ENCODE measurements at regions not wholly inside any gene's neighbourhood (a gene's known extent, or its start where the extent isn't known, plus 50 kb on each side); places are given as distances from the start of the nearest gene placed in this dataset.
"Not testable (repeated sequence)": the region's sequence is repeated elsewhere in the genome, so short reads cannot be mapped to it uniquely, and the experiment has no call there.

DNA sequence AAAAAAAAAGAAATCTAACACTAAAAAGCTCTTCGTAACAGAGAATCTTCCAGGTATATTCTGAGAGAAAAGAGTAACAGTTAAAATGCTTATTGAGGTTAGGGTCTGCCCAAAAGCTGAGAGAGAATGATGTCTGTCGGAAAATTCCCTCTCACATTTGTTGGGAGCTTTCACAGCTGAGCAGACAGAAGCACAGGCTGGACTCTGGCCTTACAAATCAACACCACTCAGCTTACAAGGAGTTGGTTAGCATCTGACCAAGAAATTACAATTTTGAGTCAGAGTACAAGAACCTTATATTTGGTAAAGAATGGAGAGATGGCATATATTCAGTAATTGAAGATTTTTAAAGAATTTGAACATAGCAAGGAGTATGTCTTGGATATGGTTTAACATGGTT lies 1561.0 kb upstream of the RAG2 start:
- ATAC-seq (no peak), DNase-seq (ENCODE audit: missing footprints) (no peak)
- intact Hi-C loops (cut with DNase I): no loop called here

DNA sequence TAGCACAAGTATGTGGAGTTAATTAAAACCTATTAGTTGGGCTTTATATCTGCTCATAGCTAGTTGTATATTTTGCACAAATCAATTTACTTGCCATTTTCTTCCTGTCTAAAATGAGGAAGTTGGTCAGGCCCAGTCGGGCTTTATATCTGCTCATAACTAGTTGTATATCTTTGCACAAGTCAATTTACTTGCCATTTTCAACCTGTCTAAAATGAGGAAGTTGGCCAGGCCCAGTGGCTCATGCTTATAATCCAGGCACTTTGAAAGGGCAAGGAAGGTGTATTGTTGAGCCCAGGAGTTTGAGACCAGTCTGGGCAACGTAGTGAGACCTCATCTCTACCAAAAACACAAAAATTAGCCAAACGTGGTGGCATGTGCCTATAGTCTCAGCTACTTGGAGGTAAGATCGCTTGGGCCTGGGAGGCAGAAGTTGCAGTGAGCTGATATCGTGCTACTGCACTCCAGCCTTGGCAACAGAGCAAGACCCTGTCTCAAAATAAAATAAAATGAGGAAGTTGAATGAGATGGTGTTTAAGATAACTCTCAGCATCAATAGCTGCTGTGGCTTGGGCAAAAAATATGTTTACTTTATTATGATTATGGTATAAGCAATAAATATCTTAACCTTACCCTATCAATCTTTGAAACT lies 1558.6 kb upstream of the RAG2 start:
- intact Hi-C loops (cut with DNase I): no loop called here
- no peak for ATAC-seq
- no peak for DNase-seq (ENCODE audit: missing footprints)

DNA sequence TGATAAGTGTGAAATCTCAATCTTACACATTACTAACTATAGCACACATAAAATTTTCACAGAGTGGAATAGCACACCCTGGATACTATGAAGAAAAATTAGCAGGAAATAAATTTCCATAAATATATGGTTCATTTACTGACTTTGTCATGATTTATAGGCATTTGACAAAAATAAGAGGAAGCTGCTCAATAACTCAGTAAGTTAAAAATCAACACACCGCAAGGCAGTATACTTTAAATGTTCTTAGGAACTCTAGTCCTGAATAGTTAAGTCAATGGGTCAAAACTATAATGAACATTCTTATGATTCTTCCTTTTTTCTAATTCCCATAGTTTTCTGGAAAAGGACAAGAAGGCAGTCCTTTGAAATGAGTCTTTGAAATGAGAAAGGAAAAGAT lies 1557.8 kb upstream of the RAG2 start:
- ATAC-seq: no peak
- intact Hi-C loops (cut with DNase I): no loop called here
- no peak for DNase-seq (ENCODE audit: missing footprints)

DNA sequence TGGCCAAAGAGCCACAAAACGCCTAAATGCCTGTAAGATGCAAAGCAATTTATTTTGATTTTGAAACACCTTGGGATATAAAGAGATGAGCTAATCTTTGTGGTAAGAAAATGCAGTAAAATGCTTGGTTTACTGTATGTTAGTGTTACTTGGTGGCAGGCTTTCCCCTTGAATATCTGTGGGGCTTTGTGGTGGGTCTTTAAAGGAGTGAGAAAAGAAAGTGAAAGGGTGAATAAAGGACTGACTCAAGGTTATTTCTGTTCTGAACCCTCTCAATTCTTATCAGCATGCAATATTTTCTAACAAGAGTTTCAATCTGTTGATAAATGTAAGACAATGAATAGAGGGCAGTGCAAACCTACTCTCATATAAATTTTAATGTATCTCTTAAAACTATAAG lies 1555.9 kb upstream of the RAG2 start:
- no peak for DNase-seq (ENCODE audit: missing footprints)

DNA sequence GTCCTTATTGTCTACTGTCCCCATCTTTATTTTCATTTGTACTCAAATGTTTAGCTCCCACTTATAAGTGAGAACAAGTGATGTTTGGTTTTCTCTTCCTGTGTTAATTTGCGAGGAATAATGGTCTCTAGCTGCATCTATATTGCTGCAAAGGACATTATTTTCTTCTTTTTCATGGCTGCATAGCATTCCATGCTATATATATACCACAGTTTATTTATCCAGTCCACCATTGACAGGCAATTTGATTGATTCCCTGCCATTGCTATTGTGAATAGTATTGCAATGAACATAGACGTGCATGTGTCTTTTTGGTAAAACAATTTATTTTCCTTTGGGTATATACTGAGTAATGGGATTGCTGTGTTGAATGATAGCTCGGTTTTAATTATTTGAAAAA lies 1545.8 kb upstream of the RAG2 start:
- ATAC-seq (no peak), DNase-seq (ENCODE audit: missing footprints) (no peak)
- intact Hi-C loops (cut with DNase I): no loop called here

More for the DNA sequence above, 1555.9 kb upstream of the RAG2 start:
- intact Hi-C loops (cut with DNase I): no loop called here
- no peak for ATAC-seq

DNA sequence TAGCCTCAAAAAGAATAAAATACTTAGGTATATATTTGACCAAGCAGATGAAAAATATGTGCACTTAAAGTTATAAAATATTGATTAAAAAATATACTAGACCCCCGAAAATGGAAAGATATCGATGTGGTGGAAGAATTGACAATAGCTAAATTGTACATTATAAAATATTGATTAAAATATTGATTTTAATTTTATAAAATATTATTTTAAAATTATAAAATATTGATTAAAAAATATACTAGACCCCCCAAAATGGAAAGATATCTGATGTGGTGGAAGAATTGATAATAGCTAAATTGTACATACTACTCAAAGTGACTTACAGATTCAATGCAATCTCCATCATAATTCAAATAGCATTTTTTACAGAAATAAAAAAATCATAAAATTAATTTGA lies 1540.9 kb upstream of the RAG2 start:
- no peak for DNase-seq (ENCODE audit: missing footprints)
- intact Hi-C loops (cut with DNase I): no loop called here
- no peak for ATAC-seq

DNA sequence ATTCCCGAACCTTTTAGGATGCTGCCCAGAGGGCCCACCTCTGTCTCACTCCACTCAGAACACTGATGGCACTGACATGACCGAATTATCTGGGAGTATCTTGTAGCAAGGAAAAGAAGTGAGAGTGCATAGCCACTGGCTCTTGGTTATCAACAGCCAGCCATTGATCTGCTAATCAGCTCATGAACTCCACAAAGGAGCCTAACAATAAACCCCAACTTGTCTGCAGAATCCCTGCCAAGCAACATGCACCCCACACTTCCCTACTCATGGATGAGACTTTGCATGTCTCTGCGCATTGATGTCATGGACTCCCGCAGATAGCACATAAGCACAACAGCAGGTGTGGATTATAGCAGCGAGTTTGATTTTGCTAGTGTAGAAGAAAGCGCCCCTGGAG lies 1538.9 kb upstream of the RAG2 start:
- intact Hi-C loops (cut with DNase I): no loop called here
- no peak for ATAC-seq
- DNase-seq (ENCODE audit: missing footprints): no peak

DNA sequence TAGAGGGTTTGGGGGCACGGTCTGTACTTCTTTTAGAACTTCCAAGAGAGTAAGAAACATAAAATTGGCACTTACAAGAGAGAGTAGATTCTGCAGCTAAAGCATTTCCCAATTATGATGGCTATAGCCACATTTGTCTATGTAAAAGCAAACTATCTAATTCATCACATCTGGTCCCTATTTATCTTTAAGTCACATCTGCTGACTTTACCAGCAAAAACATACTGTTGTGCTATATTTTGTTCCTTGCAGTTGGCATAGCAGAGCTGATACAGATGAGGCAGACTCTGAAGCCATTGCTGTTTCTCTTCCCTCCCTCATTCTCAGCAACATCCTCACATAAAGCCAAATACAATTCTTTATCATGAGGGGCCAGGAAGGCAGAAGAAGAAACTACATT lies 1533.5 kb upstream of the RAG2 start:
- DNase-seq (ENCODE audit: missing footprints) (no peak), ATAC-seq (no peak)
- intact Hi-C loops (cut with DNase I): no loop called here

DNA sequence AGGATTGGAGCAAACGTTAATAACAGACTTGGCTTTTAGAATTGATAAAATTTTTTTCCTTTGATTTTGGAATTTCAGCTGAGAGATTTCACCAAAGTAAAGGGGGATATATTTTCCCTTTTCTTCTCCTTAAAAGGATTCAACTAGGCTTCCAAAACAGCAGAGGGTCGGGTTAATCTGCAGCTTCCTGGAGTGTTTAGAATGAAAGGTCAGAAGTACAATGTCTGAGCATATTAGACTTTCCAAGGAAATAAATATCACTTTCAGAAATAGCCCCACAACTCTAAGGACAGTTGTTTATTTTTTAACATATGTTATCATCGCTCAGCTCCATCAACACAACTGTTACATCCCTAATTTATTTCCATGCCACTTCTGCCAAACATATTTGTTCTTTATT lies 1532.9 kb upstream of the RAG2 start:
- intact Hi-C loops (cut with DNase I): no loop called here
- no peak for ATAC-seq
- DNase-seq (ENCODE audit: missing footprints): no peak

DNA sequence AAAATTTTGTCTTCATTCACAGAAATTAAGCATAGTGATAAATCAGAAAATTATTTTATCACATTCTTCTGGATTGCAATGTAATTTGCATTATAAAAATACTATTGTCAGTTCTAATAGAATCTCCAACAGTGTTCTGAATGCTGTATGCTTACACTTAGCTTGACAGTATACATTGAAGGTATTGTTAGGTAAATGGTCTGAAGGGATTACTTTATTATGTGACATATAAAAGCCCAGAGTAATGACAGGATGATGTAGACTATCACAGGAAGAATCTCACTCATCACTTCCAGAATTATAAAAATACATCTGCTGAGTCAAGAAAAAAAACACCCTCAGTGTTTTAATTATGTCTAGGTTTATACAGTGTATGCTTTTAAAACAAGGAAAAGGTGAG lies 1532.5 kb upstream of the RAG2 start:
- intact Hi-C loops (cut with DNase I): no loop called here
- DNase-seq (ENCODE audit: missing footprints): no peak
- ATAC-seq: no peak

DNA sequence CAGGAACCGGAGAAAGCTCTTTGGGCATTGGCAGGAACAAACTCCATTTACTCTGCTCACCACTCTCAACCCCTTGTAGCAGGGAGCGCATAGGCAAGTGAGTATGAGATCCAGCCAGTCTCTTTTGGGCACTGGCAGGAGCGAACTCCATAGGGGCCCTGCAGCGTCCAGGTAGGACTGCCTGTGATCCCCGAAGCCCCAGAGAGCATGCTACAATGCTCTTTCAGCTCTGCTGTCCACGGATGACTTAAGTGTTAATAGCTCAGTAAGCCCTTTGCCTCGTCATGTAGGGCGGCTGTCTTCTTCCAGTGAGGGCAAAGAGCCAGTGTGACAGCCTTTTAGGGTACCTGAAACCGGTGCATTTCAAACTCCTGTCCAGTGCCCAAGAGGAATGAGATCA lies 1525.6 kb upstream of the RAG2 start:
- DNase-seq (ENCODE audit: missing footprints): no peak
- ATAC-seq: no peak
- intact Hi-C loops (cut with DNase I): no loop called here

DNA sequence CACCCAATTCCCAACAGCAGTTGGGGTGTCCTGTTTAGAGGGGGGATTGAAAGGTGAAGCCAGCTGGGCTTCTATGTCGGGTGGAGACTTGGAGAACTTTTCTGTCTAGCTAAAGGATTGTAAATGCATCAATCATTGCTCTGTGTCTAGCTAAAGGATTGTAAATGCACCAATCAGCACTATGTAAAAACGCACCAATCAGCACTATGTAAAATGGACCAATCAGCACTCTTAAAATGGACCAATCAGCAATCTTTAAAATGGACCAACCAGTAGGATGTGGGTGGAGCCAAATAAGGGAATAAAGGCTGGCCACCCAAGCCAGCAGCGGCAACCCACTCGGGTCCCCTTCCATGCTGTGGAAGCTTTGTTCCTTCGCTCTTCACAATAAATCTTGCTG lies 1518.6 kb upstream of the RAG2 start:
- ATAC-seq; intact Hi-C loops (cut with DNase I); DNase-seq (ENCODE audit: missing footprints): not testable (repeated sequence)

DNA sequence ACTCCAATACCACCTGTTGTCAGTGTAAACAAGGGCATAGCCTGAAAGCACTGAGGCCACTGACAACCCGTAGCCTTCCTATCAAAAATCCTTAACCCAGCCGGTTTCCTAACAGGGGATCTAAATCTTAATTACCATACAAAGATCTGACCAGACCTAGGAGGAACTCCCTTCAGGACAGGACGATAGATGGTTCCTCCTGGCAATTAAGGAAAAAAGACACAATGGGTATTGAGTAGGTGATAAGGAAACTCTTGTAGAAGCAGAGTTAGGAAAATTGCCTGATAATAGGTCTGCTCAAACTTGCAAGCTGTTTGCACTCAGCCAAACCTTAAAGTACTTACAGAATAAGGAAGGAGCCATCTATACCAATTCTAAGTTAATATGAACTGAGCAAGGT lies 1517.3 kb upstream of the RAG2 start:
- intact Hi-C loops (cut with DNase I); DNase-seq (ENCODE audit: missing footprints); ATAC-seq: not testable (repeated sequence)

DNA sequence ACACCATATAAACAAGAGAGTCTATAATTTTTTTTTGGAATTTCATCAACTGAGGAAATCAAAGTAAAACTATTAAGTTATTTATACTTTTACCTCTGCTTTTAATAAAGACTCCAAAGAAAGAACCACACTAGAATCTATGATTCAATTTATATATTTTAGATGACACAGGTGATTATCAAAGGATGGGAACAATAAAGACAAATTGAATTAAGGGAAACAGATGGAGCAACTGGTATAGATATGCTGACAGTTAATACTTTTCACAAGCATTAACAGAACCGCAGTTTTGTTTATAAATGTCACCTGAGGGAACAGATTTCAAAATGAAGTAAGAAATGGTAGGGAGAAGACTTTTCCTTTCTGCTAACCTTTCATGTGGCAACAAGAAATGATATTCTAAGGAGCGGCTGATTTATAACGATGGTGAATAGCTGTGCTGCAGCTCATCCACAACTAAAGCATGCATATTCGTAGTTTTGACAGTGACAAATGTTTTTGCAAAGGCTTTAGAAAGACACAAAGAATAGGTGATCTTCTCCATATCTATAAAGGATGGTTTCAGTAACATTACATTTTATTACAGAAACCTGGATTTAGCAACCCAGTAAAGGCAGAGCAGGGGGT lies 1502.9 kb upstream of the RAG2 start:
- no peak for DNase-seq (ENCODE audit: missing footprints)
- intact Hi-C loops (cut with DNase I): no loop called here
- ATAC-seq: no peak

DNA sequence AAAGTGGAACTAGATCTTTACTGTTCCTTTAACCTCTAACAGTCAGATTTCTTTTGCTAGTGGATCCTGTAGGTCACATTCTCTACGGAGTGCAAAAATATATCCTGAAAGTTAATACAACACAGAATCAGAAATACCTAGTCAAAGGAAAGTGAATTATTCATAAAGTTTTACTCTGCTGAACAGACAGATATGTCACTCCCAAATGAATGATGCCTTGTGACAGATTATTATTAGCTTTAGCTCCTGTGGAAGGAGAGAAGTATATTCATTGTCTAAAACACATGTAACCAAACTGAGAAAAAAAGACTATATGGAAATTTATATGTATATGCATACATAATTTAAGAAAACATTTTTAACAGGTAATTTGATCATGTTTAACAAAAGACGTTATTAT lies 1497.2 kb upstream of the RAG2 start:
- DNase-seq (ENCODE audit: missing footprints) (no peak), ATAC-seq (no peak)
- intact Hi-C loops (cut with DNase I): no loop called here

DNA sequence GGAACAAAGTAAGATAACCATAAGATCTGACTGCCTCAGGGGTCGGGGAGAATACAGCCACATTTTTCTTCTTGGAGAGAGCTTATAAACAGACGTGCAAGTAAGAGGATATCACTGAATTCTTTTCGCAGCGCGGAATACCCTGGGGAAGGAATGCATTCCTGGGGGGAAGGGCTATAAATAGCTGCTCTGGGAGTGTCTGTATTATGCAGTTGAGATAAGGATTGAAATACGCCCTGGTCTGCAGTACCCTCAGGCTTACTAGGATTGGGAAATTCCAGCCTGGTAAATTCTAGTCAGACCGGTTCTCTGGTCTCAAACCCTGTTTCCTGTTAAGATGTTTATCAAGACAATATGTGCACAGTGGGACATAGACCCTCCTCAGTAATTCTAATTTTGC lies 1491.7 kb upstream of the RAG2 start:
- DNase-seq (ENCODE audit: missing footprints) (no peak), ATAC-seq (no peak)
- intact Hi-C loops (cut with DNase I): no loop called here

DNA sequence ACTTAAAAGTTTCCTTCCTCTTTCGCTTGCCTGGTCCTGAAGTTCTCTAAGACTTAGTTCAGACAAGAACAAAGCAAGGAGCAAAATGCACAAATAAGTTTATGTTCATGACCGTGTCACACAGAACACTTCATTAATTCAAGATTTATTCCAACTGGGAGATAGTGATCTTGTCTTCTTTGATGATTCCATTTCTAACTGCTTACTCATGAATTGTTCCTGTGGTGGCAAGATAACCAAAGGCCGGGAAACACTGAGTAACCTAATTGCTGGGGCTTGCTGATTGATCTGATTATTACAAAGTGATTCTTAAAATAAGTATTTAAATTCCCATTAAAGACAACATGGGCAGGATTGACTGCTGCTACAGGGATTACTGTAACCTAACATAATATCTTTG lies 1462.9 kb upstream of the RAG2 start:
- ATAC-seq: no peak

DNA sequence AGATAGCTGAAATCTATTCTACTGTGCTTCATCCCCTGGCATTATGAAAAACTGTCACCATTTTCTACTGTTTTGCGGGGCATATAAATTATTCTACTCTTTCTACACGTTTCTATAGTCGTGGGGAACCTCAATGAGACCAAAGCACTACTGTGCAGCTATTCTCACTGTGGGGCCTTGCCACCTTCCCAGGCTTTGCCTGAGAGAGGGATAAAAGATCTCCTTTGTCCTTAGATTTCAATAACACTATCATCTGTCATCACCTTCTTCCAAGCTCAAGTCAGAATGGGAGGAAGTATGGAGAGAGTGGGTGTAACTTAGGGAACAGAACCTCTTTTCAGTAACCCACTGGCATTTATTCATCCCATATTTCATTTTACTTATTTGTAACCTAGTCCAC lies 1462.1 kb upstream of the RAG2 start:
- no peak for DNase-seq (ENCODE audit: missing footprints)
- intact Hi-C loops (cut with DNase I): no loop called here
- ATAC-seq: no peak

More for the DNA sequence above, 1462.9 kb upstream of the RAG2 start:
- DNase-seq (ENCODE audit: missing footprints): no peak
- intact Hi-C loops (cut with DNase I): no loop called here

DNA sequence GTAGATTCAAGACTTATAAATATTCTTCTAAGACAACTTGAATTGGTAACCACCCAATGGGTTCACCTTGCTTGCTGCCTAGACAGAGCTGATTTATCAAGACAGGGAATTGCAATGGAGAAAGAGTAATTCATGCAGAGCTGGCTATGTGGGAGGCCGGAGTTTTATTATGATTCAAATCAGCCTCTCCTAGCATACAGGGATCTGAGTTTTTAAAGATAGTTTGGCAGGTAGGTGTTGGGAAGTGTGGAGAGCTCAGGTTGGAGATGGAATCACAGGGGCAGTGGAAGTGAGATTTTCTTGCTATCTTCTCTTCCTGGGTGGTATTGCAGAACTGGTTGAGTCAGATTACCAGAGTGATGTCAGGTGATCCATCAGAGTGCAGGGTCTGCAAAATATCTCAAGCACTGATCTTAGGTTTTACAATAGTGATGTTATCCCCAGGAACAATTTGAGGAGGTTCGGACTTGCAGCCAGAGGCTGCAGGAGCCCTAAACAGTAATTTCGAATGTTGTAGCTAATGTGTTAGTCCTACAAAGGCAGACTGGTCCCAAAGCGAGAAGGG lies 1448.6 kb upstream of the RAG2 start:
- no peak for ATAC-seq
- intact Hi-C loops (cut with DNase I): no loop called here
- DNase-seq (ENCODE audit: missing footprints): no peak

DNA sequence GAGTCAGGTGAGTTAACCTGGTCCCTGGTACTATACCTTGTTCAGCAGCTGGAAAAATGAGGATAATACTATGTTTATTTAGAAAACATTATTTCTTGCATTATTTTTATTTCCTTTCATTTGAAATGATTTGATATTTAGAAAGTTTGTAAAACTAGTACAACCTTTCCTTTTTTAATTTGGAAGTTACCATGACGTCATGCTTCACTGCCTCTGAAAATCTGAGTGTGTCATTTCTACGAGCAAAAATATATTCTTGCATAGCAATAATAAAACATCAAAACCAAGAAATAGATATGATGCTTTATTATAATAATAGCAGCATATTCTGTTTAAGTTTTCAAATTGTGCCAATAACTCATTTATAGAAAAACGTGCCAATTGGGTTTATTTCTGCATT lies 1445.0 kb upstream of the RAG2 start:
- no peak for DNase-seq (ENCODE audit: missing footprints)
- intact Hi-C loops (cut with DNase I): no loop called here
- no peak for ATAC-seq

DNA sequence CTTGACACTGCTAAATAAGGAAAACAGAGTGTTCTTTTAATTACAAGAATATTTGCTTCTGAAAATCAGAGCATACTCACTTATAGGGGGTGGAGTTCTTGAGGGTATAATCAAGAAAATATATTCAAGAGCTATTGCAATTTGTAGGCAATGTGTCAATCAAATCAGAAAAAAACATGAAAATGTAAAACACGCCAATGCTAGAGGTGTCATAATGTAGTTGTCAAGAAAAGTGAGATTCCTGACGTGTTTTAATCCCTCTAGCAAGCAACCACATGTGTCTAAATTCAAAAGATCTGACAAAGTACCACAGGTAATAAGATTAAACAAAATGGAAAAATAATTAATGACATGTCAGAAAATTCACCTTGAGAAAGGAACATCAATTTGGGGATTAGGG lies 1440.7 kb upstream of the RAG2 start:
- ATAC-seq (no peak), DNase-seq (ENCODE audit: missing footprints) (no peak)
- intact Hi-C loops (cut with DNase I): no loop called here

Measured in Right ventricle myocardium inferior (tissue), 1 donor.